ENCODE measurements at regions not wholly inside any gene's neighbourhood (a gene's known extent, or its start where the extent isn't known, plus 50 kb on each side); places are given as distances from the start of the nearest gene placed in this dataset.

DNA sequence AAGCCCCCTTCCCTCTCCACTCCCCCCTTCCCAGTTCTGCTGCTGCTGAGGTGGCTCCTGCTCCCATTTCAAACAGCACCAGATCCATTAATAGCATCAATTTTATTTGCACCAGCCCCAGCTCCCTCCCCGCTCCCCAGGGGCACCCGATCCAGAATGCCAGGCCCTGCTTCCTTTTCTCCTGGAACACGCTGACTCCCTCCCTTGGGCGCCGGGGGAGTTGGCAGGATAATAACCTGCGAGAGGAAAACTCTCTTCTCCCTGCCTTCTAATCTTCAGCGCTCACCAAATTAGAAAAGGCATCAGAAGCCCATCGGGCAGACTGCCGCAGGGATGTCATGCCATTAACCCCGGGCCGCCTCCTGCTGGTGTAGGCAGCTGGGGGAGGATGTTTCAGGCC, 77.8 kb downstream of the NCR2 start:
- no peak for TF ChIP-seq CTCF (IDR thresholded peaks at IDR 0.05)
- TF ChIP-seq POLR2A (IDR thresholded peaks at IDR 0.05): no peak
